K562 (cell line): ENCODE measurements at regions not wholly inside any gene's neighbourhood (a gene's known extent, or its start where the extent isn't known, plus 50 kb on each side); places are given as distances from the start of the nearest gene placed in this dataset.

Experiments used
- ATAC-seq: fragments of 200-7000 bp; cut with Tn5 transposase; 3 replicates; pipeline ENCODE4 v1.9.1; 2020; ENCODE audit warnings: moderate library complexity
- BruUV-seq: library from RNA; stranded (reverse); fragments of 400-500 nt; replicated peaks from 2 replicates; lab custom pipeline; 2021; lab: Mats Ljungman, UMichigan
- CTCF ChIA-PET: fragments of 300-600 bp; formaldehyde crosslinking; extraction: SDS; loops from one replicate; lab custom pipeline; 2021; ENCODE audit warnings: low intra/inter-chr PET ratio; lab: Yijun Ruan, JAX
- POLR2A ChIA-PET: fragments of 300-600, 350-650 bp; sonication (Branson Sonifier 250); formaldehyde crosslinking; extraction: SDS; loops from one replicate; lab custom pipeline; 2021; ENCODE audit warnings: antibody characterized with exemption, inconsistent platforms; lab: Yijun Ruan, JAX
- DNase-seq, 4 experiments: peaks; one replicate each; pipeline versions ENCODE4 v3.0.0 to v3.0.0-alpha.2; 2011 to 2018; ENCODE audit warnings: low spot score in 3 of 4, mixed read lengths in 3 of 4; ENCODE audit errors: extremely low read depth in 1 of 4
- FAIRE-seq: peaks from 2 replicates; lab custom pipeline; 2011; peaks lifted over from hg19 to GRCh38; lab: Jason Lieb, UNC
- H2AFZ ChIP-seq: 2 replicates; pipeline ENCODE4 v1.6.0; 2011; ENCODE audit warnings: low read depth, low read length, control low read depth, inconsistent platforms
- H3K27ac ChIP-seq: fragments of 200-600 bp; 3 replicates; pipeline ENCODE4 v1.8.0; 2011; ENCODE audit warnings: low read depth, mild to moderate bottlenecking, control low read depth, inconsistent platforms, low read length, moderate library complexity, mixed read lengths; ENCODE audit errors: extremely low read depth
- H3K27me3 ChIP-seq, 2 experiments: fragments of 300-600 bp in 1 of 2; 2 replicates in 1 of 2; 3 replicates in 1 of 2; pipeline versions ENCODE4 v1.6.0 to v1.8.0; 2011; ENCODE audit warnings: inconsistent platforms in 2 of 2, low read length in 2 of 2, mild to moderate bottlenecking in 1 of 2, mixed read lengths in 1 of 2, moderate library complexity in 1 of 2; ENCODE audit not compliant: control insufficient read depth in 2 of 2, insufficient read depth in 2 of 2
- H3K36me3 ChIP-seq: fragments of 300-600 bp; 3 replicates; pipeline ENCODE4 v1.8.0; 2011; ENCODE audit warnings: mild to moderate bottlenecking, low read length, inconsistent platforms; ENCODE audit not compliant: control insufficient read depth, insufficient read depth
- H3K4me1 ChIP-seq, 2 experiments: fragments of 200-600 bp in 1 of 2; replicated peaks in 1 of 2; 2 replicates in 1 of 2; 3 replicates in 1 of 2; pipeline versions ENCODE4 v1.5.1 to v1.8.0; 2011; ENCODE audit warnings: inconsistent platforms in 2 of 2, low read length in 2 of 2, mild to moderate bottlenecking in 1 of 2, mixed read lengths in 1 of 2, moderate library complexity in 1 of 2; ENCODE audit not compliant: control insufficient read depth in 2 of 2, insufficient read depth in 2 of 2
- H3K4me2 ChIP-seq: 2 replicates; pipeline ENCODE4 v1.6.1; 2011; ENCODE audit warnings: low read length, control low read depth, inconsistent platforms, mixed read lengths; ENCODE audit not compliant: insufficient read depth
- H3K4me3 ChIP-seq: fragments of 200-600 bp; sonication (generic), shearing (Covaris generic); 2 replicates; pipeline ENCODE4 v1.5.1; 2016; ENCODE audit warnings: control low read depth, inconsistent platforms
- H3K79me2 ChIP-seq: fragments of 200-600 bp; 3 replicates; pipeline ENCODE4 v1.8.0; 2011; ENCODE audit warnings: low read length, inconsistent platforms; ENCODE audit not compliant: control insufficient read depth, insufficient read depth
- H3K9ac ChIP-seq, 2 experiments: 2 replicates each; pipeline versions ENCODE4 v1.6.0 to v1.6.1; 2011; ENCODE audit warnings: low read depth in 2 of 2, low read length in 2 of 2, control low read depth in 1 of 2, inconsistent platforms in 1 of 2, mild to moderate bottlenecking in 1 of 2, mixed read lengths in 1 of 2; ENCODE audit not compliant: insufficient read depth in 1 of 2
- H3K9me1 ChIP-seq: one replicate; pipeline ENCODE4 v1.6.0; 2011; ENCODE audit warnings: inconsistent platforms, mild to moderate bottlenecking, low read length, moderate library complexity; ENCODE audit not compliant: control insufficient read depth, insufficient read depth
- H3K9me3 ChIP-seq: replicated peaks from 2 replicates; pipeline ENCODE4 v1.5.1; 2011; ENCODE audit warnings: low read depth, low read length, inconsistent platforms; ENCODE audit not compliant: control insufficient read depth, insufficient read depth
- H4K20me1 ChIP-seq: replicated peaks from 2 replicates; pipeline ENCODE4 v1.6.1; 2011; ENCODE audit warnings: low read length, inconsistent platforms, mixed read lengths; ENCODE audit not compliant: control insufficient read depth, insufficient read depth
- ARID2 ChIP-seq: fragments of 450-650 bp; IDR thresholded peaks from 2 replicates; pipeline ENCODE4 v1.6.1; 2017; ENCODE audit warnings: antibody characterized with exemption, mild to moderate bottlenecking
- CBX2 ChIP-seq: fragments of 200-600 bp; sonication (generic); IDR thresholded peaks from one replicate; pipeline ENCODE4 v1.6.1; 2012; ENCODE audit warnings: mild to moderate bottlenecking, low read length, inconsistent platforms; ENCODE audit not compliant: insufficient read depth, poor library complexity, severe bottlenecking
- ERF ChIP-seq: fragments of 450-650 bp; formaldehyde crosslinking; IDR thresholded peaks from 2 replicates; pipeline ENCODE4 v1.4.0; 2020; ENCODE audit warnings: mild to moderate bottlenecking, mixed read lengths
- ESRRA ChIP-seq: fragments of 450-650 bp; IDR thresholded peaks from 2 replicates; pipeline ENCODE4 v1.6.1; 2014; ENCODE audit warnings: low read depth, mild to moderate bottlenecking, moderate library complexity, borderline replicate concordance
- SIN3B ChIP-seq: fragments of 450-650 bp; IDR thresholded peaks from 2 replicates; pipeline ENCODE4 v1.6.1; 2017; ENCODE audit warnings: low read depth, mild to moderate bottlenecking, moderate library complexity
- SMARCB1 ChIP-seq: IDR thresholded peaks from 2 replicates; pipeline ENCODE4 v1.6.1; 2011; ENCODE audit warnings: improper control_type of control experiment, low read depth; ENCODE audit not compliant: insufficient read length
- ZFP30 ChIP-seq: fragments of 250-450 bp; sonication (Bioruptor Pico); IDR thresholded peaks from 2 replicates; pipeline ENCODE4 v1.8.0; 2022; ENCODE audit warnings: moderate library complexity, mild to moderate bottlenecking, inconsistent platforms, borderline replicate concordance
- ZNF12 ChIP-seq: sonication (generic); formaldehyde crosslinking; IDR thresholded peaks from 2 replicates; pipeline ENCODE4 v1.4.0; 2020; ENCODE audit warnings: mild to moderate bottlenecking, missing genetic modification reagents
- ZNF384 ChIP-seq: IDR thresholded peaks from 2 replicates; pipeline ENCODE4 v1.6.1; 2012; ENCODE audit warnings: low read depth, low read length, improper control_type of control experiment
- ZNF668 ChIP-seq: fragments of 250-450 bp; sonication (Bioruptor Pico); IDR thresholded peaks from 2 replicates; pipeline ENCODE4 v1.8.0; 2022; ENCODE audit warnings: mild to moderate bottlenecking, inconsistent platforms
- in situ Hi-C: fragments of 300-500 bp; cut with MboI; formaldehyde crosslinking; loops from 4 replicates; pipeline ENCODE4 v1.15.0; 2018; ENCODE audit warnings: inconsistent platforms, mixed read lengths
- intact Hi-C: fragments of 100-400 bp; cut with micrococcal nuclease; formaldehyde crosslinking; loops from 2 replicates; pipeline ENCODE4 v1.14.2; 2022
- TF ChIP-seq, protein P1 (sequence below), 2 experiments: IDR thresholded peaks; 2 replicates each; pipeline ENCODE4 v1.6.1; 2012; ENCODE audit warnings: improper control_type of control experiment in 2 of 2, low read depth in 2 of 2, low read length in 2 of 2, borderline replicate concordance in 1 of 2
- TF ChIP-seq, protein P2 (sequence below): sonication (generic); formaldehyde crosslinking; IDR thresholded peaks from 2 replicates; pipeline ENCODE4 v1.8.0; 2022; ENCODE audit warnings: missing genetic modification reagents, mild to moderate bottlenecking, borderline replicate concordance

DNA sequence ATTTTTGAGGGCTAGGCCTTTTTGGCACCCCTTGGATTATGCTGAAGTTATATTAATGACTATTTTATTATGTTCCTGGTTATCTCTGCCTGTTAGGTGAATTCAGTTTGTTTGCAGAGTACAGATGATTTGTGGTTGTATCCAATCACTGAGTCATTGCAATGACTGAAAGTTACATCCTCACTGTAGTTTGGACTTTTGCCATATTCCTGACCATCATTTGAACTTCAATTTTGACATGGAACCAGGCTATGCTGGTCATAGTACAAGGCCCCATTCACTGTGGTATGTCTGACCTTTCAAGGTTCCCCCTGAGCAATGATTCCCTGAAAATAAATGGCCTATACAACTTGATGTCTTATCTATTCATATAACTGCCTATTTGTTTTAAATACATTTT is 621.0 kb downstream of the CCER1 start:
- no TSS peak for BruUV-seq
- no peak for ATAC-seq
- no peaks in the 10 kb centered on the region for H3K27me3 ChIP-seq
- POLR2A ChIA-PET: no interaction called here
- H3K9ac ChIP-seq: no peak overlapping the region
- CTCF ChIA-PET: no interaction called here
- no peak overlapping the region for H2AFZ ChIP-seq
- H3K9me1 ChIP-seq: no peaks in the 10 kb centered on the region
- no peaks in the 10 kb centered on the region for H3K4me1 ChIP-seq
- no peak overlapping the region for H3K4me2 ChIP-seq
- TF ChIP-seq ZNF668 (CRISPR knock-in tag): no peak
- no peak for TF ChIP-seq ZNF12 (CRISPR knock-in tag)
- TF ChIP-seq, protein P1, sequence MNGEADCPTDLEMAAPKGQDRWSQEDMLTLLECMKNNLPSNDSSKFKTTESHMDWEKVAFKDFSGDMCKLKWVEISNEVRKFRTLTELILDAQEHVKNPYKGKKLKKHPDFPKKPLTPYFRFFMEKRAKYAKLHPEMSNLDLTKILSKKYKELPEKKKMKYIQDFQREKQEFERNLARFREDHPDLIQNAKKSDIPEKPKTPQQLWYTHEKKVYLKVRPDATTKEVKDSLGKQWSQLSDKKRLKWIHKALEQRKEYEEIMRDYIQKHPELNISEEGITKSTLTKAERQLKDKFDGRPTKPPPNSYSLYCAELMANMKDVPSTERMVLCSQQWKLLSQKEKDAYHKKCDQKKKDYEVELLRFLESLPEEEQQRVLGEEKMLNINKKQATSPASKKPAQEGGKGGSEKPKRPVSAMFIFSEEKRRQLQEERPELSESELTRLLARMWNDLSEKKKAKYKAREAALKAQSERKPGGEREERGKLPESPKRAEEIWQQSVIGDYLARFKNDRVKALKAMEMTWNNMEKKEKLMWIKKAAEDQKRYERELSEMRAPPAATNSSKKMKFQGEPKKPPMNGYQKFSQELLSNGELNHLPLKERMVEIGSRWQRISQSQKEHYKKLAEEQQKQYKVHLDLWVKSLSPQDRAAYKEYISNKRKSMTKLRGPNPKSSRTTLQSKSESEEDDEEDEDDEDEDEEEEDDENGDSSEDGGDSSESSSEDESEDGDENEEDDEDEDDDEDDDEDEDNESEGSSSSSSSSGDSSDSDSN (IDR thresholded peaks at IDR 0.05; ENCODE audit: borderline replicate concordance in 1 of 2, low read depth in 2 of 2, low read length in 2 of 2): no peak
- no peak for TF ChIP-seq ESRRA
- no peak for TF ChIP-seq ERF (CRISPR knock-in tag)
- no peak for TF ChIP-seq ZNF384
- no peak for TF ChIP-seq CBX2
- TF ChIP-seq, protein P2, sequence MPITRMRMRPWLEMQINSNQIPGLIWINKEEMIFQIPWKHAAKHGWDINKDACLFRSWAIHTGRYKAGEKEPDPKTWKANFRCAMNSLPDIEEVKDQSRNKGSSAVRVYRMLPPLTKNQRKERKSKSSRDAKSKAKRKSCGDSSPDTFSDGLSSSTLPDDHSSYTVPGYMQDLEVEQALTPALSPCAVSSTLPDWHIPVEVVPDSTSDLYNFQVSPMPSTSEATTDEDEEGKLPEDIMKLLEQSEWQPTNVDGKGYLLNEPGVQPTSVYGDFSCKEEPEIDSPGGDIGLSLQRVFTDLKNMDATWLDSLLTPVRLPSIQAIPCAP (CRISPR knock-in tag): no peak
- TF ChIP-seq ARID2: no peak
- TF ChIP-seq ZFP30 (CRISPR knock-in tag): no peak
- no peak for TF ChIP-seq SIN3B
- no peak for TF ChIP-seq SMARCB1
- intact Hi-C loops (no loop called here), in situ Hi-C loops (no loop called here)
- no peaks in the 10 kb centered on the region for H3K36me3 ChIP-seq
- DNase-seq: no peak
- H4K20me1 ChIP-seq: no peaks in the 10 kb centered on the region
- H3K79me2 ChIP-seq: no peaks in the 10 kb centered on the region
- no peak overlapping the region for H3K4me3 ChIP-seq
- H3K9me3 ChIP-seq: no peaks in the 10 kb centered on the region; the same call in 1 of the 2 replicates
- no peak overlapping the region for H3K27ac ChIP-seq
- FAIRE-seq: no peak
